Glutamatergic neuron (in vitro differentiated cells): ENCODE measurements at regions not wholly inside any gene's neighbourhood (a gene's known extent, or its start where the extent isn't known, plus 50 kb on each side); places are given as distances from the start of the nearest gene placed in this dataset.
"Not testable (repeated sequence)": the region's sequence is repeated elsewhere in the genome, so short reads cannot be mapped to it uniquely, and the experiment has no call there.

ENCODE experiments used
- DNase-seq: peaks from one replicate; pipeline ENCODE4 v3.0.0; 2022
- H3K27ac Mint-ChIP-seq: one replicate; pipeline ENCODE4 v1.8.0; 2020; ENCODE audit warnings: mild to moderate bottlenecking, mixed read lengths, inconsistent platforms; ENCODE audit not compliant: unreplicated experiment
- H3K27me3 Mint-ChIP-seq: one replicate; pipeline ENCODE4 v1.8.0; 2020; ENCODE audit warnings: mild to moderate bottlenecking, moderate library complexity, mixed read lengths, inconsistent platforms; ENCODE audit not compliant: unreplicated experiment
- H3K36me3 Mint-ChIP-seq: one replicate; pipeline ENCODE4 v1.8.0; 2020; ENCODE audit warnings: mild to moderate bottlenecking, mixed read lengths, inconsistent platforms; ENCODE audit not compliant: unreplicated experiment
- H3K4me1 Mint-ChIP-seq: one replicate; pipeline ENCODE4 v1.8.0; 2020; ENCODE audit warnings: mild to moderate bottlenecking, low read depth, mixed read lengths, inconsistent platforms; ENCODE audit not compliant: unreplicated experiment
- H3K4me3 Mint-ChIP-seq: one replicate; pipeline ENCODE4 v1.8.0; 2020; ENCODE audit warnings: mild to moderate bottlenecking, mixed read lengths, inconsistent platforms; ENCODE audit not compliant: unreplicated experiment
- H3K9me3 Mint-ChIP-seq: one replicate; pipeline ENCODE4 v1.8.0; 2020; ENCODE audit warnings: mild to moderate bottlenecking, moderate library complexity, mixed read lengths, inconsistent platforms; ENCODE audit not compliant: unreplicated experiment
- TF ChIP-seq, protein P1 (sequence below): fragments of 200-600 bp; sonication (generic); IDR thresholded peaks from one replicate; pipeline ENCODE4 v1.5.0; 2021; ENCODE audit not compliant: partially characterized antibody, unreplicated experiment

DNA sequence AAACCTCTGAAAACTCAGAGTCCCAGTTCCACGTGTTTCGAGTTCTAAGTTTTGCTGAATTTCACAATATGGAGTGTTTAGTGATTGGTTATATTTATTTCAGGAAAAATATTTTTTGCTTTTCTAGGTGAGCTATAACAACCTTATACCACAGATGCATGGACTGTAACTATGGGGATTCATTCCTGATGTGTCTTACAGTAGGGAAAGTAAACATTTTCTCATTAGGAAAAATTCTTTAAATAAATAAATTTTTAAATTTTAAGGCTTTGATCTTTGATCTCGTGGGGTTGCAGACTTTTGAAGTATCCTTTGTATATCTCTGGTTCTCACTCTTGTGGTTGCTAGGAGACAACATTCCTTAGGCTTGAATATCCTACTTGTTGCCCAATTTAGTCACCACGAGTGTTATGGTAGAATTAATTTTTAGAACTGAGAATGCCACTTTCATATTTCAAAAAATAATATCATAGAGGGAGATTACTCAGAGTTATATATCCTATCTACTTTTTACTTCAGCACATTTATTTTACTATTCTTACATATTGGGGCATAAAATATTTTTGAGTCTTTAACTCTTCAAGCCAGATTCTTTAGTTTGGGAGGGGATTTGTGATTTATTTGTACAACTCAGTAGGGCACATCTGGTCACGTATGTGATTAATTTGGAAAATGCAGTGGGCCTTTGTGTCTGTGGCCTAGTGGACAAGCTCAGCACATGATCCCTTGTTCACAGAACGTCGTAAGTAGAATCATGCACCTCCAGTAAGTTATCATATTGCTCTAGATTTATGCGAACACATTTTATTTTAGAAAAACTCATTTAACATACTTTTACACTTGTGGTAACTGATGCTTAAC is 224.0 kb downstream of the TTC6 start:
- no peaks in the 10 kb centered on the region for H3K9me3 Mint-ChIP-seq
- no peaks in the 10 kb centered on the region for H3K27me3 Mint-ChIP-seq
- no peak overlapping the region for H3K4me3 Mint-ChIP-seq
- no peaks in the 10 kb centered on the region for H3K36me3 Mint-ChIP-seq
- H3K4me1 Mint-ChIP-seq: peaks cover 5% of the 10 kb centered on the region
- TF ChIP-seq, protein P1, sequence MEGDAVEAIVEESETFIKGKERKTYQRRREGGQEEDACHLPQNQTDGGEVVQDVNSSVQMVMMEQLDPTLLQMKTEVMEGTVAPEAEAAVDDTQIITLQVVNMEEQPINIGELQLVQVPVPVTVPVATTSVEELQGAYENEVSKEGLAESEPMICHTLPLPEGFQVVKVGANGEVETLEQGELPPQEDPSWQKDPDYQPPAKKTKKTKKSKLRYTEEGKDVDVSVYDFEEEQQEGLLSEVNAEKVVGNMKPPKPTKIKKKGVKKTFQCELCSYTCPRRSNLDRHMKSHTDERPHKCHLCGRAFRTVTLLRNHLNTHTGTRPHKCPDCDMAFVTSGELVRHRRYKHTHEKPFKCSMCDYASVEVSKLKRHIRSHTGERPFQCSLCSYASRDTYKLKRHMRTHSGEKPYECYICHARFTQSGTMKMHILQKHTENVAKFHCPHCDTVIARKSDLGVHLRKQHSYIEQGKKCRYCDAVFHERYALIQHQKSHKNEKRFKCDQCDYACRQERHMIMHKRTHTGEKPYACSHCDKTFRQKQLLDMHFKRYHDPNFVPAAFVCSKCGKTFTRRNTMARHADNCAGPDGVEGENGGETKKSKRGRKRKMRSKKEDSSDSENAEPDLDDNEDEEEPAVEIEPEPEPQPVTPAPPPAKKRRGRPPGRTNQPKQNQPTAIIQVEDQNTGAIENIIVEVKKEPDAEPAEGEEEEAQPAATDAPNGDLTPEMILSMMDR: no peak
- DNase-seq: no peak
- no peak overlapping the region for H3K27ac Mint-ChIP-seq

DNA sequence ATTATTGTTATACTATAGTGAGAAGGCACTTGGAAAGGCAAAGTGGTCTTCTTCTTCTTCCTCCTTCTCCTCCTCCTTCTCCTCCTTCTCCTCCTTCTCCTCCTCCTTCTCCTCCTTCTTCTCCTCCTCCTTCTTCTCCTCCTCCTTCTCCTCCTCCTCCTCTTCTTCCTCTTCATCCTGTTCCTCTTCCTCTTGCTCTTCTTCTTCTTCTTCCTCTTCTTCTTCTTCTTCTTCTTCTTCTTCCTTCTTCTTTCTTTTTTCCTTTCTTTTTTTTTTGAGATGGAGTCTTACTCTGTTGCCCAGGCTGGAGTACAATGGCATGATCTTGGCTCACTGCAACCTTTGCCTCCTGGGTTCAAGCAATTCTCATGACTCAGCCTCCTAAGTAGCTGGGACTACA is 225.4 kb downstream of the TTC6 start:
- not testable (repeated sequence) for H3K4me1 Mint-ChIP-seq, DNase-seq, H3K27me3 Mint-ChIP-seq, H3K36me3 Mint-ChIP-seq, H3K4me3 Mint-ChIP-seq, H3K27ac Mint-ChIP-seq, H3K9me3 Mint-ChIP-seq

DNA sequence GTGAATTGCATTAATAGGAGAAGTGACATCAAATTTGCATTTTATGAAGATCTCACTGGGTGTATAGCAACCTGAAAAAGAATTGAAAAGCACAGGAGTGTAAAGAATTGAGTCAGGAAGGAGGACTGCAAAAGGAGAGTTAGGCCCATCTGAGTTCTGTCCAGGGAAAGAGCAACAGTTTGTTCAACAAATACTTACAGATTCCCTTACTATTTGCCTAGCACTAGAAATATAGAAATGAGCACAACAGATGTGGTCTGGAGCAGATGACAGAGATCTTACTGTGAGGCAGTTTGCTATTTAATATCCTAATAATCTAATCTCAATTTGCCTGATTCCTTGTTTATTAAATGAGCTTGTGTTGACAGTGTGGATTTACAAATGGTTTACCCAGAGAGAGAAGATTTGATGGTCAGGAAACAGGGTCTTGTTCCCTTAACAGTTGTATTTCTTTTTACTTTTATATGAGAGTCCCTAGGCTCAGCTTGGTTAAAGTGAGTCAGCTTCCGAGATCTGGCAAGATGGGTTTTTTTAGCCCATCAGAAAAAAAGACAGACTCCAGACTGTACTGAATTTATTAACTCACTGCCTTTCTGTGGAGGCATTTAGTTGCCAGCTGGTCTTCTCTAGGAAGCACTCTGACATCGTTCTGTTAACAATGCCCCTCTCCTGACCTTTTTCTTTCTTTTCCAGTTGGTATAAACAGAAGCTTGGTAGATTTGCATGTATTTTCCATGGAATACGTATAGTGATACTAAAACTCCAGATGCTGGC is 229.7 kb downstream of the TTC6 start:
- H3K36me3 Mint-ChIP-seq: no peaks in the 10 kb centered on the region
- H3K27ac Mint-ChIP-seq: no peak overlapping the region
- TF ChIP-seq, protein P1: no peak

DNA sequence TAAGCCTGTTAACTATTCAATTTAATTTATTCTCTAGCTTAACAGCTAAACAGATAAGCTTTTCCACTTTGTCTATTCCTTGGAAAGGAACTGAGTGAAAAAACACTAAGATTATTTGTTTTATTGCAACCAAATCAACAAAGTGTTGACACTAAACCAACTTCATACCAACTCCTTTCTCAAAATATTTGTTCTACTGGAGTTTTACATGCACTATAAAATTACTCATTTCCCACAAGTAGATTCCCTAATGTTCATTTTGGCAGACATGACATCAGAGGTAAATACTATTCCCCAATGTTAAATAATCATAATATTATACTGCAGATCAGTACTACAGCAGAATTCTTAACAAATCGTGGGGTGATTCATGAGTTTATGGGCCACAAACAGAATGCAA is 231.4 kb downstream of the TTC6 start:
- no peak overlapping the region for H3K4me3 Mint-ChIP-seq
- H3K9me3 Mint-ChIP-seq: no peaks in the 10 kb centered on the region
- H3K4me1 Mint-ChIP-seq: no peaks in the 10 kb centered on the region
- peaks cover 9% of the 10 kb centered on the region for H3K36me3 Mint-ChIP-seq
- TF ChIP-seq, protein P1: no peak
- H3K27me3 Mint-ChIP-seq: no peaks in the 10 kb centered on the region
- no peak for DNase-seq
- H3K27ac Mint-ChIP-seq: no peak overlapping the region

More for the DNA sequence above, 229.7 kb downstream of the TTC6 start:
- Mint-ChIP-seq H3K27me3 (no peaks in the 10 kb centered on the region), H3K4me1 (no peaks in the 10 kb centered on the region), H3K4me3 (no peak overlapping the region), H3K9me3 (no peaks in the 10 kb centered on the region)
- no peak for DNase-seq

DNA sequence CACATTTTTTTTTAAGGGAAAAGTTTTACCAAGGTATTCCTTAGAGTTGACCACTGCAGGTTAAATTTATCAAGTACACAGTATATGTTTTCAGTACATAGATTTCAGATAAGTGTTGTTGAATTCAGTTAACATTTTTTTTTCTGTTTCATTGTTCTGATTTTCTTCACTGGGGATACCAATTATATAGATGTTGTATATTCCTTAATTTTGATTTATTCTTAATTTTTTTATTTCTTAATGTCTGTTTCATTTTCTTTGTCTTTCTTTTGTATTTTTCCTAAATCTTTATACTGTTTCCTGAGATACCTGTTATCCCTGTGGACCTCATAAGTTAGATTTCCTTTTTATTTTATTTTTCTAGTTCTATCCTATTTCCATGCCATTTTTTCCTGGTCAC is 234.8 kb downstream of the TTC6 start:
- DNase-seq: no peak
- Mint-ChIP-seq H3K4me1 (no peaks in the 10 kb centered on the region), H3K9me3 (peaks cover 7% of the 10 kb centered on the region), H3K27ac (no peak overlapping the region), H3K4me3 (no peak overlapping the region), H3K36me3 (peaks cover 35% of the 10 kb centered on the region), H3K27me3 (no peaks in the 10 kb centered on the region)
- TF ChIP-seq, protein P1: no peak
